Endothelial cell of umbilical vein (primary cell): ENCODE measurements at regions not wholly inside any gene's neighbourhood (a gene's known extent, or its start where the extent isn't known, plus 50 kb on each side); places are given as distances from the start of the nearest gene placed in this dataset.

ENCODE experiments used
- EZH2 ChIP-seq: IDR thresholded peaks from 2 replicates; pipeline ENCODE4 v1.6.1; 2012; ENCODE audit warnings: borderline replicate concordance, low read depth, mild to moderate bottlenecking, moderate library complexity, low read length, inconsistent platforms; ENCODE audit not compliant: severe bottlenecking
- MYC ChIP-seq: IDR thresholded peaks from one replicate; pipeline ENCODE4 v1.6.1; 2011; ENCODE audit warnings: mild to moderate bottlenecking, low read depth, low read length
- POLR2AphosphoS5 ChIP-seq: IDR thresholded peaks from 2 replicates; pipeline ENCODE4 v1.6.1; 2012; ENCODE audit warnings: low read depth, mild to moderate bottlenecking, control low read depth, low read length, moderate library complexity; ENCODE audit not compliant: insufficient read depth
- TF ChIP-seq, protein P1 (sequence below), 2 donors: IDR thresholded peaks; 1 replicate in 1 of 2; 2 replicates in 1 of 2; pipeline ENCODE4 v1.5.1; 2011; ENCODE audit warnings: low read length in 2 of 2, mild to moderate bottlenecking in 2 of 2, moderate library complexity in 2 of 2, control low read depth in 1 of 2, inconsistent platforms in 1 of 2, low read depth in 1 of 2; ENCODE audit not compliant: insufficient read depth in 1 of 2; ENCODE audit errors: extremely low read depth in 1 of 2
- TF ChIP-seq, protein P2 (sequence below): IDR thresholded peaks from 2 replicates; pipeline ENCODE4 v1.6.1; 2011; ENCODE audit not compliant: insufficient read depth, insufficient read length

DNA sequence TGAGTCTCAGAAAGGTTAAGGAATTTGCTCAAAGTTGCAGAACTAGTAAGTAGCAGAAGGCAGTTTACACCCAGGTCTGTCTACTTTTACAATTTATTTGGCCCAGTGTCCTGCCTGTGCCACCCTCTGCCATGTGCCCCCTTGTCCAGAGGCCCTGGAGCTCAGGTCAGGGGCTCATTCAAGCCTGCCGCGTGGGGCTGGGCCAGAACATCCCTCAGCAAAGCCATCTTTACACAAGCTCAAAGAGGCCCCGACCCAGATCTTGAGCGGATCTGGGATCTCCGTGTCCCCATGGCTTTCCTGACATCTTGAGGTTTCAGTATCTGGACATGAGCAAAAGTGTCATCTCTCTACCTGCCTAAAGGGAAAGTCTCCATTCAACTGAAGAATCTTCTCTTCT, 76.4 kb upstream of the VSTM2B start:
- no peak for TF ChIP-seq EZH2
- TF ChIP-seq, protein P1, sequence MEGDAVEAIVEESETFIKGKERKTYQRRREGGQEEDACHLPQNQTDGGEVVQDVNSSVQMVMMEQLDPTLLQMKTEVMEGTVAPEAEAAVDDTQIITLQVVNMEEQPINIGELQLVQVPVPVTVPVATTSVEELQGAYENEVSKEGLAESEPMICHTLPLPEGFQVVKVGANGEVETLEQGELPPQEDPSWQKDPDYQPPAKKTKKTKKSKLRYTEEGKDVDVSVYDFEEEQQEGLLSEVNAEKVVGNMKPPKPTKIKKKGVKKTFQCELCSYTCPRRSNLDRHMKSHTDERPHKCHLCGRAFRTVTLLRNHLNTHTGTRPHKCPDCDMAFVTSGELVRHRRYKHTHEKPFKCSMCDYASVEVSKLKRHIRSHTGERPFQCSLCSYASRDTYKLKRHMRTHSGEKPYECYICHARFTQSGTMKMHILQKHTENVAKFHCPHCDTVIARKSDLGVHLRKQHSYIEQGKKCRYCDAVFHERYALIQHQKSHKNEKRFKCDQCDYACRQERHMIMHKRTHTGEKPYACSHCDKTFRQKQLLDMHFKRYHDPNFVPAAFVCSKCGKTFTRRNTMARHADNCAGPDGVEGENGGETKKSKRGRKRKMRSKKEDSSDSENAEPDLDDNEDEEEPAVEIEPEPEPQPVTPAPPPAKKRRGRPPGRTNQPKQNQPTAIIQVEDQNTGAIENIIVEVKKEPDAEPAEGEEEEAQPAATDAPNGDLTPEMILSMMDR (IDR thresholded peaks at IDR 0.05; ENCODE audit: extremely low read depth in 1 of 2, insufficient read depth in 1 of 2, low read depth in 1 of 2, low read length in 2 of 2): no peak
- no peak for TF ChIP-seq POLR2AphosphoS5
- TF ChIP-seq MYC: no peak
- TF ChIP-seq, protein P2, sequence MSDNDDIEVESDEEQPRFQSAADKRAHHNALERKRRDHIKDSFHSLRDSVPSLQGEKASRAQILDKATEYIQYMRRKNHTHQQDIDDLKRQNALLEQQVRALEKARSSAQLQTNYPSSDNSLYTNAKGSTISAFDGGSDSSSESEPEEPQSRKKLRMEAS: no peak
